Lung (tissue), 11 donors: ENCODE measurements at regions not wholly inside any gene's neighbourhood (a gene's known extent, or its start where the extent isn't known, plus 50 kb on each side); places are given as distances from the start of the nearest gene placed in this dataset.
"Not testable (repeated sequence)": the region's sequence is repeated elsewhere in the genome, so short reads cannot be mapped to it uniquely, and the experiment has no call there.

Source experiments
- ATAC-seq: fragments of 200-7000 bp; cut with Tn5 transposase; one replicate; pipeline ENCODE4 v1.9.1; 2020; ENCODE audit warnings: moderate number of reproducible peaks; ENCODE audit not compliant: insufficient read depth, low FRiP score
- DNase-seq, 3 donors: peaks; one replicate each; pipeline ENCODE4 v3.0.0-alpha.2; 2013 to 2017
- H3K27ac ChIP-seq, 2 donors: one replicate each; pipeline ENCODE4 v1.5.1; 2013; ENCODE audit warnings: mild to moderate bottlenecking in 2 of 2, moderate library complexity in 2 of 2, control low read depth in 1 of 2, inconsistent platforms in 1 of 2, low read depth in 1 of 2, low read length in 1 of 2
- H3K27me3 ChIP-seq, 3 donors: one replicate each; pipeline ENCODE4 v1.5.1; 2013; ENCODE audit warnings: low read length in 2 of 3; ENCODE audit not compliant: control insufficient read depth in 3 of 3, insufficient read depth in 3 of 3
- H3K36me3 ChIP-seq, 4 donors: one replicate each; pipeline ENCODE4 v1.5.1; 2013; ENCODE audit warnings: low read length in 4 of 4, mild to moderate bottlenecking in 1 of 4, moderate library complexity in 1 of 4; ENCODE audit not compliant: control insufficient read depth in 4 of 4, insufficient read depth in 4 of 4
- H3K4me1 ChIP-seq, 5 donors: one replicate each; pipeline ENCODE4 v1.5.1; 2013; ENCODE audit warnings: low read length in 5 of 5, mild to moderate bottlenecking in 2 of 5, moderate library complexity in 1 of 5; ENCODE audit not compliant: control insufficient read depth in 5 of 5, insufficient read depth in 5 of 5
- H3K4me3 ChIP-seq: one replicate; pipeline ENCODE4 v1.5.1; 2013; ENCODE audit warnings: mild to moderate bottlenecking, control low read depth, moderate library complexity
- H3K9ac ChIP-seq, 2 donors: one replicate each; pipeline ENCODE4 v1.5.1; 2013; ENCODE audit warnings: low read length in 2 of 2, control low read depth in 1 of 2; ENCODE audit not compliant: insufficient read depth in 1 of 2
- H3K9me3 ChIP-seq, 4 donors: one replicate each; pipeline ENCODE4 v1.5.1; 2013; ENCODE audit warnings: low read length in 3 of 4, mild to moderate bottlenecking in 1 of 4, moderate library complexity in 1 of 4; ENCODE audit not compliant: control insufficient read depth in 4 of 4, insufficient read depth in 3 of 4
- CTCF ChIP-seq: IDR thresholded peaks from 2 replicates; pipeline ENCODE4 v1.5.1; 2012; ENCODE audit warnings: mild to moderate bottlenecking; ENCODE audit errors: control extremely low read depth, extremely low read depth
- WGBS, 2 donors: extraction: QIAGEN DNeasy Blood & Tissue Kit; methylation state at CpG; one replicate each; pipeline ENCODE4 v1.1.7; 2013; 5-methylcytosine and 5-hydroxymethylcytosine counted together
- donor health status: control.
- donor health status: control.
- donor health status: Bipolar disorder and iron deficiency.
- donor health status: healthy.
- donor health status: DM: yes; HTN: yes; CAD: no.

GRCh38 chr6:82619573-82619972 is 256.0 kb downstream of the TPBG start:
- TF ChIP-seq CTCF = no peak
- Histone ChIP-seq H3K9ac (no peak overlapping the region), H3K4me1 (no peaks in the 10 kb centered on the region), H3K27ac (no peak overlapping the region), H3K9me3 (peaks cover 0 to 2% (median 0%) of the 10 kb centered on the region in 4 donors), H3K36me3 (no peaks in the 10 kb centered on the region), H3K4me3 (no peak overlapping the region), H3K27me3 (no peaks in the 10 kb centered on the region)
- DNase-seq (no peak), ATAC-seq (no peak)

- Histone ChIP-seq H3K36me3 (no peaks in the 10 kb centered on the region), H3K4me1 (no peaks in the 10 kb centered on the region), H3K9me3 (peaks cover 0 to 2% (median 0%) of the 10 kb centered on the region in 4 donors), H3K27me3 (no peaks in the 10 kb centered on the region), H3K4me3 (no peak overlapping the region), H3K9ac (no peak overlapping the region), H3K27ac (no peak overlapping the region)
- ATAC-seq = no peak
- TF ChIP-seq CTCF = no peak
- no peak for DNase-seq
Observed at GRCh38 chr6:82622461-82622860, 258.8 kb downstream of the TPBG start.

GRCh38 chr6:82624251-82624650 is 260.6 kb downstream of the TPBG start:
- H3K27ac ChIP-seq = no peak overlapping the region
- no peaks in the 10 kb centered on the region for H3K4me1 ChIP-seq
- H3K9ac ChIP-seq = no peak overlapping the region
- H3K9me3 ChIP-seq = peaks cover 0 to 2% (median 0%) of the 10 kb centered on the region in 4 donors
- H3K36me3 ChIP-seq = no peaks in the 10 kb centered on the region
- no peak for DNase-seq
- no peak overlapping the region for H3K4me3 ChIP-seq
- no peak for ATAC-seq
- TF ChIP-seq CTCF = no peak
- 84 to 88% methylated on average over 3 of the region's 3 CpGs for WGBS, 2 donors
- H3K27me3 ChIP-seq = no peaks in the 10 kb centered on the region

- not testable (repeated sequence) for H3K4me1 ChIP-seq, H3K27ac ChIP-seq, DNase-seq, H3K9me3 ChIP-seq, H3K27me3 ChIP-seq, H3K9ac ChIP-seq, ATAC-seq, H3K4me3 ChIP-seq, H3K36me3 ChIP-seq
- 86 to 87% methylated on average over 2 of the region's 2 CpGs for WGBS, 2 donors
Observed at GRCh38 chr6:82626946-82627345, 263.3 kb downstream of the TPBG start.
